ENCODE measurements at regions not wholly inside any gene's neighbourhood (a gene's known extent, or its start where the extent isn't known, plus 50 kb on each side); places are given as distances from the start of the nearest gene placed in this dataset.

GRCh38 chr13:106077017-106077416 is 458.4 kb downstream of the EFNB2 start:
- Mint-ChIP-seq H3K9me3 (no peaks in the 10 kb centered on the region), H3K4me3 (no peak overlapping the region), H3K4me1 (ENCODE audit: low read depth) (0 out of 2 replicates have a peak, but pooled peaks cover 6% of the 10 kb centered on the region), H3K36me3 (ENCODE audit: low read depth) (peaks cover 8% of the 10 kb centered on the region), H3K27me3 (ENCODE audit: insufficient read depth) (peaks cover 3% of the 10 kb centered on the region), H3K27ac (no peak overlapping the region)
- no peak for TF ChIP-seq CTCF (IDR thresholded peaks at IDR 0.05)
- DNase-seq, result no peak

GRCh38 chr13:106072014-106072413 is 463.4 kb downstream of the EFNB2 start:
- peaks cover 7% of the 10 kb centered on the region for H3K27me3 Mint-ChIP-seq (ENCODE audit: insufficient read depth)
- H3K4me3 Mint-ChIP-seq, result no peak overlapping the region
- no peaks in the 10 kb centered on the region for H3K9me3 Mint-ChIP-seq
- H3K36me3 Mint-ChIP-seq (ENCODE audit: low read depth), result no peaks in the 10 kb centered on the region
- H3K4me1 Mint-ChIP-seq (ENCODE audit: low read depth), result peaks cover 9% of the 10 kb centered on the region; the same call in 1 of the 2 replicates
- no peak overlapping the region for H3K27ac Mint-ChIP-seq
- no peak for TF ChIP-seq CTCF (IDR thresholded peaks at IDR 0.05)
- no peak for DNase-seq

GRCh38 chr13:106063591-106064313 is 471.7 kb downstream of the EFNB2 start:
- Mint-ChIP-seq H3K9me3 (no peaks in the 10 kb centered on the region), H3K4me1 (ENCODE audit: low read depth) (peaks cover 25% of the 10 kb centered on the region), H3K36me3 (ENCODE audit: low read depth) (peaks cover 3% of the 10 kb centered on the region; the same call in 1 of the 2 replicates), H3K27ac (peak overlapping the region; percentile 83), H3K27me3 (ENCODE audit: insufficient read depth) (no peaks in the 10 kb centered on the region; the same call in 1 of the 2 replicates), H3K4me3 (peak overlapping the region; percentile 27; the same call in 1 of the 2 replicates)
- TF ChIP-seq CTCF (IDR thresholded peaks at IDR 0.05), result no peak
- DNase-seq, result peak; percentile 78

GRCh38 chr13:106061781-106062180 is 473.7 kb downstream of the EFNB2 start:
- no peak for DNase-seq
- Mint-ChIP-seq H3K9me3 (no peaks in the 10 kb centered on the region), H3K4me3 (no peak overlapping the region), H3K4me1 (ENCODE audit: low read depth) (peaks cover 27% of the 10 kb centered on the region), H3K27me3 (ENCODE audit: insufficient read depth) (no peaks in the 10 kb centered on the region; the same call in 1 of the 2 replicates), H3K27ac (no peak overlapping the region), H3K36me3 (ENCODE audit: low read depth) (peaks cover 3% of the 10 kb centered on the region; the same call in 1 of the 2 replicates)
- no peak for TF ChIP-seq CTCF (IDR thresholded peaks at IDR 0.05)

- H3K4me1 Mint-ChIP-seq (ENCODE audit: low read depth), result peaks cover 13% of the 10 kb centered on the region; the same call in 1 of the 2 replicates
- no peak overlapping the region for H3K27ac Mint-ChIP-seq
- no peaks in the 10 kb centered on the region for H3K36me3 Mint-ChIP-seq (ENCODE audit: low read depth)
- no peak for TF ChIP-seq CTCF (IDR thresholded peaks at IDR 0.05)
- no peaks in the 10 kb centered on the region for H3K9me3 Mint-ChIP-seq
- no peaks in the 10 kb centered on the region; the same call in 1 of the 2 replicates for H3K27me3 Mint-ChIP-seq (ENCODE audit: insufficient read depth)
- no peak overlapping the region for H3K4me3 Mint-ChIP-seq
- DNase-seq, result no peak
Observed at GRCh38 chr13:106056851-106057250, 478.6 kb downstream of the EFNB2 start.
